ENCODE measurements at regions not wholly inside any gene's neighbourhood (a gene's known extent, or its start where the extent isn't known, plus 50 kb on each side); places are given as distances from the start of the nearest gene placed in this dataset.

DNA sequence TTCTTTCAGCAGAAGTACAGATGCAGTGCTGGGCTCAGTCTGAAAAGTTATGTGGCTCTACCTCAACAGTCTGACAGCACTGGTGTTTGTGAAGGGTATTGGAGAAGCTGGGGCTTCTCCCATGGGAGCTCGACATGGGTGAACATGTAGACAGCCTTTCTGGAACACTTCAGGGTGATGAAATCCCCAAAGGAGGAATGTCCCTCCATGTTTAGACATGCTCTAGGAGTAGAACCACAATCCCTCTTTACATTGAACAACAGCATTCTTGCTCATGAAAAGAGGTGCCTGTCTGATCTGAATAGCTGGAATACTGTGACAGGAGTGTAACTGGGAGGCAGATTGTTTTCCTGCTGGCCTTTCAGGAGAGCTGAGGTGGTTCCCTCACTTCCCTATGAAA, 53.8 kb upstream of the NAP1L2 start:
- in situ Hi-C loops (cut with MboI; ENCODE audit: low pct_unique_long_range_greater_than_20kb, low sequenced_read_pairs, unreplicated experiment) = no loop called here
- no peak for DNase-seq (ENCODE audit: low spot score)
- TF ChIP-seq, protein P1, sequence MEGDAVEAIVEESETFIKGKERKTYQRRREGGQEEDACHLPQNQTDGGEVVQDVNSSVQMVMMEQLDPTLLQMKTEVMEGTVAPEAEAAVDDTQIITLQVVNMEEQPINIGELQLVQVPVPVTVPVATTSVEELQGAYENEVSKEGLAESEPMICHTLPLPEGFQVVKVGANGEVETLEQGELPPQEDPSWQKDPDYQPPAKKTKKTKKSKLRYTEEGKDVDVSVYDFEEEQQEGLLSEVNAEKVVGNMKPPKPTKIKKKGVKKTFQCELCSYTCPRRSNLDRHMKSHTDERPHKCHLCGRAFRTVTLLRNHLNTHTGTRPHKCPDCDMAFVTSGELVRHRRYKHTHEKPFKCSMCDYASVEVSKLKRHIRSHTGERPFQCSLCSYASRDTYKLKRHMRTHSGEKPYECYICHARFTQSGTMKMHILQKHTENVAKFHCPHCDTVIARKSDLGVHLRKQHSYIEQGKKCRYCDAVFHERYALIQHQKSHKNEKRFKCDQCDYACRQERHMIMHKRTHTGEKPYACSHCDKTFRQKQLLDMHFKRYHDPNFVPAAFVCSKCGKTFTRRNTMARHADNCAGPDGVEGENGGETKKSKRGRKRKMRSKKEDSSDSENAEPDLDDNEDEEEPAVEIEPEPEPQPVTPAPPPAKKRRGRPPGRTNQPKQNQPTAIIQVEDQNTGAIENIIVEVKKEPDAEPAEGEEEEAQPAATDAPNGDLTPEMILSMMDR (IDR thresholded peaks at IDR 0.05; ENCODE audit: extremely low read depth, insufficient read depth, missing control alignments) = no peak

DNA sequence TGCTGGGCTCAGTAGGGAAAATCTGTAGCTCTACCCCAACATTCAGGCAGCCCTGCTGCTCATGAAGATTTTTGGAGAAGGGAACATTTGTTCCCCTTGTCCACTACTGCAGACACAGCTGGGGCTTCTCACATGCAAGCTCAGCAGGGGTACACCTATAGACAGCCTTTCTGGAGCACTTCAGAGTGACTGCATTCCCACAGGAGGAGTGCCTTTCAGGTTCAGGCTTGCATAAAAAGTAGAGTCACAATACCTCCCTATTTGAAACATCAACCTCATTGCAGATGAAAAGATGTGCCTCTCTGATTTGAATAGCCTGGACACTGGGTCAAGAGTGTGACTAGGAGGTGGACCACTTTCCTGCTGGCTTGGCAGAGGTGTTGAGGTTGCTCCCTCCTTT, 53.3 kb upstream of the NAP1L2 start:
- in situ Hi-C loops (cut with MboI; ENCODE audit: low pct_unique_long_range_greater_than_20kb, low sequenced_read_pairs, unreplicated experiment) = no loop called here
- TF ChIP-seq, protein P1 (IDR thresholded peaks at IDR 0.05; ENCODE audit: extremely low read depth, insufficient read depth, missing control alignments) = no peak
- no peak for DNase-seq (ENCODE audit: low spot score)

DNA sequence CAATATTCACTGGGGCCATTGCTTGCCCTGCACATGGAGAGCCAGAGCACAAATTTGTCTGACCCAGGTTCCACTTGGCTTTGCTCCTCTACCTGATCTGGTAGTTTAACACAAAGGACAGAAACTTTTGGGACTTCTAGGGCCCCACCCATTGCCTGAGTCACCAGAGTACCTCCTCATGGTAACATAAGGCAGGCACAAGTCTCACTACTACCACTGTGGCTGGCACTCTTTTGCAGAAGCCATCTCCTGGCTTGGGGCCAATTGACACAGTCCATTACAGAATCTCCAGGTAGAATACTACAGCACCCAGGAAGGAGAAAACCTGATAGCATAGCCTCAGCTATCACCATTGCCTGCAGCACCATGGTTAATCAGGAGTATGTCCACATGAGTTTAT, 52.6 kb upstream of the NAP1L2 start:
- in situ Hi-C loops (cut with MboI; ENCODE audit: low pct_unique_long_range_greater_than_20kb, low sequenced_read_pairs, unreplicated experiment) = no loop called here
- TF ChIP-seq, protein P1 (IDR thresholded peaks at IDR 0.05; ENCODE audit: extremely low read depth, insufficient read depth, missing control alignments) = no peak
- DNase-seq (ENCODE audit: low spot score) = no peak

DNA sequence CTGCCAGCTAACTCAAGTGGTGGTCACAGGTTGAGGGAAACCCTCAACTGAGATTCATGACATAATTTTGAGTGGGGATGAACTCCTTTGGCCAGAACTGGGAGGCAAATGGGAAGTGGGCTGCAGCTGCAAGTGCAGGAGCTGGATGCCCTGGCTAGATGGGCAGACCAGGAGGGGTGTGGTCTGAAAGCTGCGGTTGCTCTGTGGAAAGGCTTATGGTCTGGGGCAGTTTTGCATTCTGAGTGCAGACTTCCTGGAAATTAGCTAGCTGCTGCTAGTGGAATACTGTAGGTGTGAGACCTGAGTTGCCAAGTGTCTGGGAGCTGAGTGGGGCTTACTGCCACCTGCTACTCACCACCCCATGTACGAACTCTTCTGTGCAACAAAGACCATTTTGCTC, 52.1 kb upstream of the NAP1L2 start:
- no peak for DNase-seq (ENCODE audit: low spot score)
- TF ChIP-seq, protein P1 (IDR thresholded peaks at IDR 0.05; ENCODE audit: extremely low read depth, insufficient read depth, missing control alignments) = no peak
- in situ Hi-C loops (cut with MboI; ENCODE audit: low pct_unique_long_range_greater_than_20kb, low sequenced_read_pairs, unreplicated experiment) = no loop called here
